HCT116 (cell line): ENCODE measurements at regions not wholly inside any gene's neighbourhood (a gene's known extent, or its start where the extent isn't known, plus 50 kb on each side); places are given as distances from the start of the nearest gene placed in this dataset.

Experiments
- CEBPB ChIP-seq: IDR thresholded peaks from 2 replicates; pipeline ENCODE4 v1.6.1; 2012; ENCODE audit warnings: low read depth
- CTCF ChIP-seq, 3 experiments: fragments of 200-600 bp in 1 of 3; sonication (generic) in 1 of 3; IDR thresholded peaks in 2 of 3; conservative IDR thresholded peaks in 1 of 3; 2 replicates each; pipeline ENCODE4 v1.5.1; 2012 to 2017; ENCODE audit warnings: low read depth in 2 of 3, low read length in 2 of 3, antibody characterized with exemption in 1 of 3, borderline replicate concordance in 1 of 3, control low read depth in 1 of 3, mild to moderate bottlenecking in 1 of 3, mixed read lengths in 1 of 3, mixed run types in 1 of 3, moderate library complexity in 1 of 3; ENCODE audit not compliant: insufficient read depth in 1 of 3
- EGR1 ChIP-seq: IDR thresholded peaks from 2 replicates; pipeline ENCODE4 v1.6.1; 2012; ENCODE audit warnings: low read depth
- EZH2 ChIP-seq: fragments of 200-600 bp; sonication (generic); IDR thresholded peaks from 2 replicates; pipeline ENCODE4 v1.6.1; 2017; ENCODE audit warnings: antibody characterized with exemption, mixed run types
- MAX ChIP-seq: IDR thresholded peaks from 2 replicates; pipeline ENCODE4 v1.6.1; 2012
- POLR2A ChIP-seq: IDR thresholded peaks from 2 replicates; pipeline ENCODE4 v1.7.0; 2011; ENCODE audit warnings: borderline replicate concordance; ENCODE audit not compliant: insufficient read depth, insufficient read length; ENCODE audit errors: extremely low read depth
- POLR2AphosphoS5 ChIP-seq: IDR thresholded peaks from 2 replicates; pipeline ENCODE4 v1.6.1; 2011; ENCODE audit warnings: mild to moderate bottlenecking, low read depth, low read length, moderate library complexity
- REST ChIP-seq: IDR thresholded peaks from 2 replicates; pipeline ENCODE4 v1.6.1; 2012; ENCODE audit warnings: low read depth
- TCF7L2 ChIP-seq: IDR thresholded peaks from 2 replicates; pipeline ENCODE4 v1.7.0; 2011; ENCODE audit warnings: borderline replicate concordance, inconsistent platforms; ENCODE audit not compliant: insufficient read depth, insufficient read length; ENCODE audit errors: extremely low read depth
- YY1 ChIP-seq: IDR thresholded peaks from 2 replicates; pipeline ENCODE4 v1.6.1; 2011; ENCODE audit warnings: low read length, low read depth, moderate library complexity, mild to moderate bottlenecking; ENCODE audit not compliant: insufficient replicate concordance; ENCODE audit errors: extremely low read depth
- ZNF274 ChIP-seq: fragments of 200-500 bp; sonication (Bioruptor generic); IDR thresholded peaks from 2 replicates; pipeline ENCODE4 v1.6.1; 2014; ENCODE audit warnings: mild to moderate bottlenecking, low read depth, low read length, inconsistent platforms

- TF ChIP-seq CTCF (IDR thresholded peaks at IDR 0.05 in 2 of 3, conservative IDR thresholded peaks at IDR 0.05 in 1 of 3; ENCODE audit: borderline replicate concordance in 1 of 3, insufficient read depth in 1 of 3, low read depth in 2 of 3, low read length in 2 of 3), result no peak
- no peak for TF ChIP-seq POLR2AphosphoS5
- no peak for TF ChIP-seq POLR2A
- TF ChIP-seq EGR1, result no peak
- no peak for TF ChIP-seq MAX
- TF ChIP-seq CEBPB, result no peak
- TF ChIP-seq REST, result no peak
- TF ChIP-seq EZH2, result no peak
- no peak for TF ChIP-seq TCF7L2
- TF ChIP-seq ZNF274, result no peak
- no peak for TF ChIP-seq YY1
These were observed 1124.4 kb upstream of the TENM4 start for GRCh38 chr11:80565231-80565630.
